ENCODE measurements at regions not wholly inside any gene's neighbourhood (a gene's known extent, or its start where the extent isn't known, plus 50 kb on each side); places are given as distances from the start of the nearest gene placed in this dataset.

DNA sequence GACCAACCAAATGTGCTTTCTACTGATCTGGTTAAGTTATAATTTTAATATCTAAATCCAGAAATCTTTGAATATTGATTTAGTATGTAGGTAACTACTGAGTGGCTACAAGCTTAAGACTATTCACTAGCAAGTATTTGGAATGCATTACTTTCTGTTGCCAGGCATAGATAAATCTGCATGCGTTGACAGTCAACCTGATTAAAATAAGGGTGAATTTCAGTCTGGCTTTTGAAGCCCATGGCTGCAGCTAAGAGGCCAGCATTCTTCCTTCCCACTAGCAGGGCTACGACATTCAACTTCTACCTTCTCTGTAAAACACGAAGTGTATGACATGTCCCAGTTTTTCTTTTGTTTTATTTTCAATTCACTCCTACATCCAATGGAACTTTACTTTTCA lies 340.6 kb downstream of the EPHA4 start:
- no peaks in the 10 kb centered on the region for H3K9me3 Mint-ChIP-seq (ENCODE audit: low read depth)
- no peak overlapping the region for H3K27ac Mint-ChIP-seq
- DNase-seq (ENCODE audit: low spot score, unreplicated experiment) = no peak
- H3K27me3 Mint-ChIP-seq = no peaks in the 10 kb centered on the region
- H3K36me3 Mint-ChIP-seq (ENCODE audit: insufficient read depth) = no peaks in the 10 kb centered on the region
- no peak overlapping the region for H3K4me3 Mint-ChIP-seq (ENCODE audit: low read depth)
- H3K4me1 Mint-ChIP-seq (ENCODE audit: low read depth) = peaks cover 2% of the 10 kb centered on the region
- no peak for TF ChIP-seq CTCF (IDR thresholded peaks at IDR 0.05; ENCODE audit: unreplicated experiment)

DNA sequence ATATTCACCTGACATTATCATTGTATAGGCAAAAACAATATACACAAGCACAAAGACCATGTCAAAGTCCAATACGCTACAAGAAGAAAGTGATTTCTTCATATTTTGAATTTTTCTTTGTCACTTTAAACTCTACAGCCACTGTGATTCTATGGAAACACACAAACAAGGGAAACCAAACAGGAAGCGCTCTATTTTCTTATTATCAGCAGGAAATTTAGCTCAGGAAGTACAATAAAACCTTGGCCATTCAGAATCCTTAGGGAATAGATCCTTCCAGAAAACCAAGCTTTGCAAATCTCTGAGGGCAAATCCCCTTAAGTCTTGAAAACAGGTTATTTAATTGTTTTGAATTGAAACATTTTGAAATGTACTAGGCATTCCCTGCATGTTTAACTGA lies 336.2 kb downstream of the EPHA4 start:
- no peak overlapping the region for H3K27ac Mint-ChIP-seq
- H3K27me3 Mint-ChIP-seq = no peaks in the 10 kb centered on the region
- H3K9me3 Mint-ChIP-seq (ENCODE audit: low read depth) = no peaks in the 10 kb centered on the region
- no peak for DNase-seq (ENCODE audit: low spot score, unreplicated experiment)
- no peak for TF ChIP-seq CTCF (IDR thresholded peaks at IDR 0.05; ENCODE audit: unreplicated experiment)
- no peak overlapping the region for H3K4me3 Mint-ChIP-seq (ENCODE audit: low read depth)
- H3K36me3 Mint-ChIP-seq (ENCODE audit: insufficient read depth) = no peaks in the 10 kb centered on the region
- no peaks in the 10 kb centered on the region for H3K4me1 Mint-ChIP-seq (ENCODE audit: low read depth)

DNA sequence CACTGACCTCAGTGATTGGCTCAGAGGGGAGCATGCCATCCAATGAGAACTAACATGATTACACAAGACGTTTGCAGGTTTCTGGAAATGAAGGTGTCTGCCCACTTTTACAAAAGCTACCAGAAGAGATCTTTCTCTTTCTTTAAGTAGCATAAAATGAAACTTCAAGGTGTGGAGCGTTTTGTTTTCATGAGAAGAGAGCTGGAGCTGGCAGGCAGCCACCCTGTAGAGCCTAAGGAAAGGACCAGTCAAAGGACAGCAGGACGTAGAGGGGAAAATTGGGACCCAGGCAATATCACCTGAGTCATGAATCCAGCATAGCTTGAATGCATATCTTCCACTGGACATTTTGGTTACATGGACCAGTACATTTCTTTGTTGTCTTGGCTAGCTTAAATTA lies 331.0 kb downstream of the EPHA4 start:
- H3K27me3 Mint-ChIP-seq = no peaks in the 10 kb centered on the region
- no peak for DNase-seq (ENCODE audit: low spot score, unreplicated experiment)
- no peaks in the 10 kb centered on the region for H3K36me3 Mint-ChIP-seq (ENCODE audit: insufficient read depth)
- no peaks in the 10 kb centered on the region for H3K4me1 Mint-ChIP-seq (ENCODE audit: low read depth)
- no peak for TF ChIP-seq CTCF (IDR thresholded peaks at IDR 0.05; ENCODE audit: unreplicated experiment)
- no peaks in the 10 kb centered on the region for H3K9me3 Mint-ChIP-seq (ENCODE audit: low read depth)
- H3K4me3 Mint-ChIP-seq (ENCODE audit: low read depth) = no peak overlapping the region
- H3K27ac Mint-ChIP-seq = no peak overlapping the region

- no peak for TF ChIP-seq CTCF (IDR thresholded peaks at IDR 0.05; ENCODE audit: unreplicated experiment)
- H3K36me3 Mint-ChIP-seq (ENCODE audit: insufficient read depth) = no peaks in the 10 kb centered on the region
- no peaks in the 10 kb centered on the region for H3K27me3 Mint-ChIP-seq
- DNase-seq (ENCODE audit: low spot score, unreplicated experiment) = no peak
- H3K4me1 Mint-ChIP-seq (ENCODE audit: low read depth) = no peaks in the 10 kb centered on the region
- no peak overlapping the region for H3K4me3 Mint-ChIP-seq (ENCODE audit: low read depth)
- no peak overlapping the region for H3K27ac Mint-ChIP-seq
- H3K9me3 Mint-ChIP-seq (ENCODE audit: low read depth) = no peaks in the 10 kb centered on the region
These were observed 328.3 kb downstream of the EPHA4 start for GRCh38 chr2:221243771-221244170.

- Mint-ChIP-seq H3K4me3 (ENCODE audit: low read depth) (no peak overlapping the region), H3K36me3 (ENCODE audit: insufficient read depth) (no peaks in the 10 kb centered on the region), H3K4me1 (ENCODE audit: low read depth) (no peaks in the 10 kb centered on the region), H3K9me3 (ENCODE audit: low read depth) (peaks cover 3% of the 10 kb centered on the region), H3K27me3 (no peaks in the 10 kb centered on the region), H3K27ac (no peak overlapping the region)
- TF ChIP-seq CTCF (IDR thresholded peaks at IDR 0.05; ENCODE audit: unreplicated experiment) = no peak
- DNase-seq (ENCODE audit: low spot score, unreplicated experiment) = no peak
These were observed 327.1 kb downstream of the EPHA4 start for GRCh38 chr2:221245045-221245444.
